HepG2 (cell line): ENCODE measurements at regions not wholly inside any gene's neighbourhood (a gene's known extent, or its start where the extent isn't known, plus 50 kb on each side); places are given as distances from the start of the nearest gene placed in this dataset.

ENCODE experiments used
- ATAC-seq: fragments of 200-7000 bp; cut with Tn5 transposase; 3 replicates; pipeline ENCODE4 v1.9.1; 2020; ENCODE audit warnings: mild to moderate bottlenecking, moderate library complexity
- BruUV-seq: library from RNA; stranded (reverse); fragments of 400-500 nt; replicated peaks from 2 replicates; lab custom pipeline; 2021; lab: Mats Ljungman, UMichigan
- CTCF ChIA-PET: fragments of 300-600 bp; formaldehyde crosslinking; extraction: SDS; loops from one replicate; lab custom pipeline; 2021; ENCODE audit warnings: low total read pairs, inconsistent platforms, low intra/inter-chr PET ratio; lab: Yijun Ruan, JAX
- POLR2A ChIA-PET: fragments of 350-600 bp; sonication (Branson Sonifier 250); formaldehyde crosslinking; loops from one replicate; lab custom pipeline; 2020; ENCODE audit warnings: antibody characterized with exemption, inconsistent platforms; lab: Yijun Ruan, JAX
- DNase-seq: peaks from one replicate; pipeline ENCODE4 v3.0.0-alpha.2; 2015; ENCODE audit warnings: low spot score
- FAIRE-seq: peaks from 3 replicates; lab custom pipeline; 2011; peaks lifted over from hg19 to GRCh38; lab: Jason Lieb, UNC
- H2AFZ ChIP-seq: one replicate; pipeline ENCODE4 v1.6.1; 2011; ENCODE audit warnings: low read length, inconsistent platforms
- H3K27ac ChIP-seq: fragments of 300-600 bp; 3 replicates; pipeline ENCODE4 v1.8.0; 2011; ENCODE audit warnings: mixed run types, mild to moderate bottlenecking, mixed read lengths, low read length, inconsistent platforms; ENCODE audit not compliant: insufficient read depth; ENCODE audit errors: extremely low read length
- H3K27me3 ChIP-seq, 2 experiments: fragments of 200-600 bp in 1 of 2; 2 replicates in 1 of 2; 3 replicates in 1 of 2; pipeline versions ENCODE4 v1.6.0 to v1.8.0; 2011; ENCODE audit warnings: low read length in 2 of 2, mild to moderate bottlenecking in 2 of 2, moderate library complexity in 2 of 2, inconsistent platforms in 1 of 2; ENCODE audit not compliant: insufficient read depth in 2 of 2, control insufficient read depth in 1 of 2
- H3K36me3 ChIP-seq, 2 experiments: fragments of 200-600 bp in 1 of 2; replicated peaks in 1 of 2; 2 replicates in 1 of 2; 3 replicates in 1 of 2; pipeline versions ENCODE4 v1.5.1 to v1.8.0; 2011; ENCODE audit warnings: low read length in 2 of 2, inconsistent platforms in 1 of 2; ENCODE audit not compliant: insufficient read depth in 2 of 2, control insufficient read depth in 1 of 2
- H3K4me1 ChIP-seq: 2 replicates; pipeline ENCODE4 v1.5.1; 2012; ENCODE audit warnings: low read length, inconsistent platforms; ENCODE audit not compliant: insufficient read depth
- H3K4me2 ChIP-seq: 2 replicates; pipeline ENCODE4 v1.6.0; 2011; ENCODE audit warnings: low read depth, low read length, inconsistent platforms
- H3K4me3 ChIP-seq, 3 experiments: fragments of 200-600 bp in 1 of 3; sonication (generic), shearing (Covaris generic) in 1 of 3; replicated peaks in 1 of 3; 2 replicates each; pipeline ENCODE4 v1.5.1; 2011 to 2016; ENCODE audit warnings: low read length in 3 of 3, inconsistent platforms in 2 of 3, low read depth in 2 of 3, mild to moderate bottlenecking in 2 of 3, control low read depth in 1 of 3, mixed read lengths in 1 of 3; ENCODE audit not compliant: insufficient read depth in 1 of 3
- H3K79me2 ChIP-seq: one replicate; pipeline ENCODE4 v1.6.1; 2011; ENCODE audit warnings: low read length, inconsistent platforms; ENCODE audit not compliant: insufficient read depth
- H3K9ac ChIP-seq: 2 replicates; pipeline ENCODE4 v1.6.0; 2011; ENCODE audit warnings: mild to moderate bottlenecking, low read depth, low read length, inconsistent platforms; ENCODE audit not compliant: insufficient read depth
- H3K9me3 ChIP-seq: 2 replicates; pipeline ENCODE4 v1.5.1; 2012; ENCODE audit warnings: mild to moderate bottlenecking, low read length
- H4K20me1 ChIP-seq: 2 replicates; pipeline ENCODE4 v1.6.0; 2011; ENCODE audit warnings: inconsistent platforms, mild to moderate bottlenecking, low read length, moderate library complexity; ENCODE audit not compliant: insufficient read depth
- BCL6 ChIP-seq: IDR thresholded peaks from 2 replicates; pipeline ENCODE4 v1.6.1; 2016; ENCODE audit warnings: missing genetic modification reagents, missing compliant biosample characterization
- GATA4 ChIP-seq: sonication (generic); IDR thresholded peaks from 2 replicates; pipeline ENCODE4 v1.6.1; 2016; ENCODE audit warnings: antibody characterized with exemption, low read depth, borderline replicate concordance
- MTF2 ChIP-seq: sonication (generic); formaldehyde crosslinking; IDR thresholded peaks from 2 replicates; pipeline ENCODE4 v1.5.0; 2020; ENCODE audit warnings: missing genetic modification reagents, borderline replicate concordance
- MXI1 ChIP-seq: IDR thresholded peaks from 3 replicates; pipeline ENCODE4 v1.6.1; 2012; ENCODE audit warnings: low read depth, low read length, inconsistent platforms, borderline replicate concordance
- THAP7 ChIP-seq: sonication (generic); formaldehyde crosslinking; IDR thresholded peaks from 2 replicates; pipeline ENCODE4 v1.8.1; 2023; ENCODE audit warnings: mild to moderate bottlenecking, missing genetic modification reagents
- ZBTB39 ChIP-seq: sonication (generic); formaldehyde crosslinking; IDR thresholded peaks from 2 replicates; pipeline ENCODE4 v1.5.0; 2020; ENCODE audit warnings: missing genetic modification reagents
- in situ Hi-C: cut with HindIII; loops from 2 replicates; pipeline ENCODE4 v1.10.0; 2017; ENCODE audit warnings: low pct_unique_long_range_greater_than_20kb; ENCODE audit not compliant: extremely low pct_ligation_motif_present
- intact Hi-C: fragments of 100-400 bp; cut with micrococcal nuclease; formaldehyde crosslinking; loops from one replicate; pipeline ENCODE4 v1.10.0; 2022; ENCODE audit not compliant: unreplicated experiment
- TF ChIP-seq, protein P1 (sequence below): fragments of 450-650 bp; IDR thresholded peaks from 2 replicates; pipeline ENCODE4 v1.6.1; 2017; ENCODE audit warnings: mild to moderate bottlenecking
- TF ChIP-seq, protein P2 (sequence below): sonication (generic); formaldehyde crosslinking; IDR thresholded peaks from 2 replicates; pipeline ENCODE4 v1.8.1; 2023; ENCODE audit warnings: missing genetic modification reagents, inconsistent platforms, borderline replicate concordance
- TF ChIP-seq, protein P3 (sequence below): sonication (generic); formaldehyde crosslinking; IDR thresholded peaks from 2 replicates; pipeline ENCODE4 v1.5.0; 2020; ENCODE audit warnings: mild to moderate bottlenecking, missing genetic modification reagents

DNA sequence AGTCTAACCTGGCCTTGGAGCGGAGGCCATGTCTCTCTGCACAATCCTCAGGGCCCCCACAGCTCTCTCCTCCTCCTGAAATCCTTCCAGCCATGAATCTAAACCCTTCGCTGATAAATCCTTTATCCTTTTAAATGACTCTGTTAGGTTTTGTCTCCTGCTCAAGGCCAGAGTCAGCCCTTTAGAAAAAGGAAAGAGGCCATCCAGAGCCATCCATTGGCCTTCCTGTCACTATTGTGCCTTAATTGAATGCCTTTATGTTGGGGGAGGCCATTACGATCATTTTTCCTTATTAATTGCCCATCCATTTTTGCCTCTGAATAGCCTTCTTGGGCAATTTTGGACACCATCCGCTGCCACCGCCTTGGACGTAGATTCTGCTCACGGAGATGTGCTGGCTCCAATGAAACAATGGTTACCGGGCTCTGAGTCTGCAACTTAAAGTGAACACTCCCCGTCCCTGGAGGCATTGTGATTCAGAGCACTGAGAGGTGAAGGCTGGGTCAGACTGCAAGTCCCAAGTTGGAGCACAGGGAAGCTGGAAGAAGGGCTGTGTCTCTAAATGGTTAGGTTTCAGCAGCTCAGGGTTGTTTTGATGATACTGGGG, 213.0 kb upstream of the E2F8 start (continued):
- TF ChIP-seq, protein P1, sequence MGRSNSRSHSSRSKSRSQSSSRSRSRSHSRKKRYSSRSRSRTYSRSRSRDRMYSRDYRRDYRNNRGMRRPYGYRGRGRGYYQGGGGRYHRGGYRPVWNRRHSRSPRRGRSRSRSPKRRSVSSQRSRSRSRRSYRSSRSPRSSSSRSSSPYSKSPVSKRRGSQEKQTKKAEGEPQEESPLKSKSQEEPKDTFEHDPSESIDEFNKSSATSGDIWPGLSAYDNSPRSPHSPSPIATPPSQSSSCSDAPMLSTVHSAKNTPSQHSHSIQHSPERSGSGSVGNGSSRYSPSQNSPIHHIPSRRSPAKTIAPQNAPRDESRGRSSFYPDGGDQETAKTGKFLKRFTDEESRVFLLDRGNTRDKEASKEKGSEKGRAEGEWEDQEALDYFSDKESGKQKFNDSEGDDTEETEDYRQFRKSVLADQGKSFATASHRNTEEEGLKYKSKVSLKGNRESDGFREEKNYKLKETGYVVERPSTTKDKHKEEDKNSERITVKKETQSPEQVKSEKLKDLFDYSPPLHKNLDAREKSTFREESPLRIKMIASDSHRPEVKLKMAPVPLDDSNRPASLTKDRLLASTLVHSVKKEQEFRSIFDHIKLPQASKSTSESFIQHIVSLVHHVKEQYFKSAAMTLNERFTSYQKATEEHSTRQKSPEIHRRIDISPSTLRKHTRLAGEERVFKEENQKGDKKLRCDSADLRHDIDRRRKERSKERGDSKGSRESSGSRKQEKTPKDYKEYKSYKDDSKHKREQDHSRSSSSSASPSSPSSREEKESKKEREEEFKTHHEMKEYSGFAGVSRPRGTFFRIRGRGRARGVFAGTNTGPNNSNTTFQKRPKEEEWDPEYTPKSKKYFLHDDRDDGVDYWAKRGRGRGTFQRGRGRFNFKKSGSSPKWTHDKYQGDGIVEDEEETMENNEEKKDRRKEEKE: no peak
- TF ChIP-seq THAP7: no peak

GRCh38 chr11:19451609-19452008, 210.9 kb upstream of the E2F8 start:
- ATAC-seq: no peak
- H3K27me3 ChIP-seq: peaks cover 0 to 5% of the 10 kb centered on the region in 2 experiments; a peak in 1 of 5 replicates
- BruUV-seq: no TSS peak
- TF ChIP-seq MXI1 (no peak), BCL6 (no peak), GATA4 (no peak), ZBTB39 (no peak), MTF2 (CRISPR knock-in tag) (no peak)
- TF ChIP-seq, protein P2, sequence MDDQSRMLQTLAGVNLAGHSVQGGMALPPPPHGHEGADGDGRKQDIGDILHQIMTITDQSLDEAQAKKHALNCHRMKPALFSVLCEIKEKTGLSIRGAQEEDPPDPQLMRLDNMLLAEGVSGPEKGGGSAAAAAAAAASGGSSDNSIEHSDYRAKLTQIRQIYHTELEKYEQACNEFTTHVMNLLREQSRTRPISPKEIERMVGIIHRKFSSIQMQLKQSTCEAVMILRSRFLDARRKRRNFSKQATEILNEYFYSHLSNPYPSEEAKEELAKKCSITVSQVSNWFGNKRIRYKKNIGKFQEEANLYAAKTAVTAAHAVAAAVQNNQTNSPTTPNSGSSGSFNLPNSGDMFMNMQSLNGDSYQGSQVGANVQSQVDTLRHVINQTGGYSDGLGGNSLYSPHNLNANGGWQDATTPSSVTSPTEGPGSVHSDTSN: no peak
- TF ChIP-seq, protein P3, sequence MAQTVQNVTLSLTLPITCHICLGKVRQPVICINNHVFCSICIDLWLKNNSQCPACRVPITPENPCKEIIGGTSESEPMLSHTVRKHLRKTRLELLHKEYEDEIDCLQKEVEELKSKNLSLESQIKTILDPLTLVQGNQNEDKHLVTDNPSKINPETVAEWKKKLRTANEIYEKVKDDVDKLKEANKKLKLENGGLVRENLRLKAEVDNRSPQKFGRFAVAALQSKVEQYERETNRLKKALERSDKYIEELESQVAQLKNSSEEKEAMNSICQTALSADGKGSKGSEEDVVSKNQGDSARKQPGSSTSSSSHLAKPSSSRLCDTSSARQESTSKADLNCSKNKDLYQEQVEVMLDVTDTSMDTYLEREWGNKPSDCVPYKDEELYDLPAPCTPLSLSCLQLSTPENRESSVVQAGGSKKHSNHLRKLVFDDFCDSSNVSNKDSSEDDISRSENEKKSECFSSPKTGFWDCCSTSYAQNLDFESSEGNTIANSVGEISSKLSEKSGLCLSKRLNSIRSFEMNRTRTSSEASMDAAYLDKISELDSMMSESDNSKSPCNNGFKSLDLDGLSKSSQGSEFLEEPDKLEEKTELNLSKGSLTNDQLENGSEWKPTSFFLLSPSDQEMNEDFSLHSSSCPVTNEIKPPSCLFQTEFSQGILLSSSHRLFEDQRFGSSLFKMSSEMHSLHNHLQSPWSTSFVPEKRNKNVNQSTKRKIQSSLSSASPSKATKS (CRISPR knock-in tag): no peak

More at GRCh38 chr11:19451609-19452008, 210.9 kb upstream of the E2F8 start:
- intact Hi-C loops (no loop called here), in situ Hi-C loops (no loop called here)
- ChIA-PET POLR2A (no interaction called here), CTCF (no interaction called here)
- Histone ChIP-seq H3K4me1 (no peaks in the 10 kb centered on the region), H3K36me3 (no peaks in the 10 kb centered on the region), H3K27ac (no peak overlapping the region), H3K4me2 (no peak overlapping the region), H4K20me1 (no peaks in the 10 kb centered on the region), H3K4me3 (no peak overlapping the region), H3K9me3 (no peaks in the 10 kb centered on the region), H3K79me2 (no peaks in the 10 kb centered on the region), H3K9ac (no peak overlapping the region), H2AFZ (no peak overlapping the region)
- DNase-seq (no peak), FAIRE-seq (no peak)
